PC-9 (cell line): ENCODE measurements at regions not wholly inside any gene's neighbourhood (a gene's known extent, or its start where the extent isn't known, plus 50 kb on each side); places are given as distances from the start of the nearest gene placed in this dataset.

Experiments
- BruUV-seq: library from RNA; stranded (reverse); fragments of 400-500 nt; replicated peaks from 2 replicates; lab custom pipeline; 2021; lab: Mats Ljungman, UMichigan
- CTCF ChIA-PET: fragments of 300-600 bp; sonication (Branson Sonifier 250); formaldehyde crosslinking; loops from one replicate; lab custom pipeline; 2022; ENCODE audit warnings: antibody characterized with exemption; lab: Charles Lee
- POLR2A ChIA-PET: fragments of 300-600 bp; sonication (Branson Sonifier 250); formaldehyde crosslinking; loops from one replicate; lab custom pipeline; 2022; ENCODE audit warnings: antibody characterized with exemption; ENCODE audit not compliant: unreplicated experiment; lab: Charles Lee
- DNase-seq, 2 experiments: peaks; one replicate each; pipeline versions ENCODE4 v3.0.0 to v3.0.0-alpha.2; 2015 to 2022; ENCODE audit warnings: mixed read lengths in 1 of 2
- H2AFZ ChIP-seq: fragments of 200-600 bp; sonication (generic); 2 replicates; pipeline ENCODE4 v1.8.1; 2017; ENCODE audit warnings: antibody characterized with exemption
- H3F3A ChIP-seq: fragments of 200-600 bp; sonication (generic); 2 replicates; pipeline ENCODE4 v1.8.1; 2017; ENCODE audit warnings: antibody characterized with exemption, mild to moderate bottlenecking, low read depth; ENCODE audit not compliant: insufficient read depth
- H3K27ac ChIP-seq: fragments of 200-600 bp; sonication (generic); 2 replicates; pipeline ENCODE4 v1.6.1; 2016; ENCODE audit warnings: mixed run types
- H3K27me3 ChIP-seq: fragments of 200-600 bp; sonication (generic); 2 replicates; pipeline ENCODE4 v1.6.1; 2016; ENCODE audit warnings: low read depth, mixed run types; ENCODE audit not compliant: insufficient read depth
- H3K36me3 ChIP-seq: fragments of 200-600 bp; sonication (generic); 2 replicates; pipeline ENCODE4 v1.6.1; 2016; ENCODE audit warnings: low read depth, mixed run types
- H3K4me1 ChIP-seq: fragments of 200-600 bp; sonication (generic); replicated peaks from 2 replicates; pipeline ENCODE4 v1.6.1; 2016; ENCODE audit warnings: mixed run types; ENCODE audit not compliant: insufficient read depth
- H3K4me2 ChIP-seq: fragments of 200-600 bp; sonication (generic); 2 replicates; pipeline ENCODE4 v1.6.1; 2017; ENCODE audit warnings: mixed run types
- H3K4me3 ChIP-seq: fragments of 200-600 bp; sonication (generic); 2 replicates; pipeline ENCODE4 v1.6.1; 2016; ENCODE audit warnings: mixed run types
- H3K79me2 ChIP-seq: fragments of 200-600 bp; sonication (generic); 2 replicates; pipeline ENCODE4 v1.6.1; 2017; ENCODE audit warnings: low read depth, mixed run types
- H3K9me2 ChIP-seq: fragments of 200-600 bp; sonication (generic); 2 replicates; pipeline ENCODE4 v1.8.1; 2017; ENCODE audit warnings: mild to moderate bottlenecking; ENCODE audit not compliant: insufficient read depth
- H3K9me3 ChIP-seq: fragments of 200-600 bp; sonication (generic); 2 replicates; pipeline ENCODE4 v1.8.1; 2016; ENCODE audit warnings: low read depth; ENCODE audit not compliant: insufficient read depth
- H4K20me1 ChIP-seq: fragments of 200-600 bp; sonication (generic); 2 replicates; pipeline ENCODE4 v1.8.1; 2017; ENCODE audit not compliant: insufficient read depth
- EZH2 ChIP-seq: fragments of 200-600 bp; sonication (generic); IDR thresholded peaks from 2 replicates; pipeline ENCODE4 v1.8.0; 2017; ENCODE audit warnings: antibody characterized with exemption, low read depth
- intact Hi-C: fragments of 100-400 bp; cut with micrococcal nuclease; formaldehyde crosslinking; loops from one replicate; pipeline ENCODE4 v1.10.0; 2022; ENCODE audit not compliant: unreplicated experiment
- TF ChIP-seq, protein P1 (sequence below): fragments of 200-600 bp; sonication (generic); conservative IDR thresholded peaks from 2 replicates; pipeline ENCODE4 v1.6.1; 2017; ENCODE audit warnings: mixed run types, antibody characterized with exemption, mild to moderate bottlenecking, moderate library complexity

DNA sequence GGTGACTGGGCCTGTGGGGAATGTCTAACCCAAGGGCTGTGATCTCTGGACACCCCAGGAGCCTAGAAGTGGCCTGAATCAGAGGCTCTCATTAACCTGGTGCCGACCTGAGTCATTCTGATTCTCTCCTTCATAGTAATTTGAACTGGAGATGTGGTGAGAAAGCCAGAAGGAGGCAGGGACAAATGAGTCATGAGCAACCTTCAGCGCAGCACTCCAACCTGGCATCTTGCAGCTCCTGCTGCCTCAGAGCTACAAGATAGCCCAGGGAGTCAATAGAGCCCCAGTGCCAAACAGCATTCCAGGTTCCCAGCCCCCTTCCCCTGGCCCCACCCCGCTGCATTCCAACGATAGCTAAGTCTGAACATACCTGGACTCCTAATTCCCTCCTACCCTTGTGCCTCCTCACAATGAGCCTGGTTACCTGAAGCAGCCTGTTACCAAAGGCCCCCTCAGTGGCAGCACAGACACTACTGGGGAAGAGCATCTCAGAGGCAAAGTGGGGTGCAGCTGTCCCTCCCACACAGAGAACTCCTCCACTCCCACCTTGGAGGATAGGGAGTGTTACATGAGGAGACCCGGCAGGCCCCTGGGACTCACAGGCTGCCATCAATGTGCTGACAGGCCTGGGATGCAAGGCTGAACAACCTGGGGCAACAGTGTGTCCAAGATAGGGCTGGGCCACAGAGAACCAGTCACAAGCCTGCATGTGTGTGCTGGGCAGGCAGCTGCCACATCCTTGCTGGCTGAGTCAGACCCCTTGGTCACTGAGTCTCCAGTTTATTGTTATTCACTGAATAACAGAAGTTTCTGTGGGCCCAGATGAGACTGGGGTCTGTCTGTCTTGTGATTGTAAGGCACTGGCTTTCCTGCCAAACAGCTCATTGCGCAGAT is 76.8 kb upstream of the LEP start:
- peak; percentile 96 to 98 for DNase-seq
- no TSS peak for BruUV-seq
- peaks cover 36% of the 10 kb centered on the region for H3K4me1 ChIP-seq
- no peak overlapping the region; the same call in 1 of the 2 replicates for H3K4me3 ChIP-seq
- ChIA-PET CTCF (interaction anchor here (0.6 to 1.3 kb wide), 4 partner anchors 18 to 97 kb away, joined by 3 to 7 read pairs (median 6); no protein-coding TSS in a partner anchor), POLR2A (interaction anchor here (0.5 to 0.8 kb wide), 4 partner anchors 251 to 914 kb away, joined by 3 to 10 read pairs (median 4); partner anchors contain the start of gene HILPDA)
- intact Hi-C loops: loop anchor here (1.0 to 5.0 kb wide), 3 partner anchors 12 to 142 kb away; no protein-coding TSS in a partner anchor
- no peaks in the 10 kb centered on the region for H3K79me2 ChIP-seq
- peaks cover 32% of the 10 kb centered on the region for H3F3A ChIP-seq
- H2AFZ ChIP-seq: peak overlapping the region; percentile 36; the same call in 1 of the 2 replicates
- H3K27ac ChIP-seq: peak overlapping the region; percentile 100
- no peaks in the 10 kb centered on the region for H4K20me1 ChIP-seq
- H3K27me3 ChIP-seq: peaks cover 26% of the 10 kb centered on the region; the same call in 1 of the 2 replicates
- TF ChIP-seq, protein P1, sequence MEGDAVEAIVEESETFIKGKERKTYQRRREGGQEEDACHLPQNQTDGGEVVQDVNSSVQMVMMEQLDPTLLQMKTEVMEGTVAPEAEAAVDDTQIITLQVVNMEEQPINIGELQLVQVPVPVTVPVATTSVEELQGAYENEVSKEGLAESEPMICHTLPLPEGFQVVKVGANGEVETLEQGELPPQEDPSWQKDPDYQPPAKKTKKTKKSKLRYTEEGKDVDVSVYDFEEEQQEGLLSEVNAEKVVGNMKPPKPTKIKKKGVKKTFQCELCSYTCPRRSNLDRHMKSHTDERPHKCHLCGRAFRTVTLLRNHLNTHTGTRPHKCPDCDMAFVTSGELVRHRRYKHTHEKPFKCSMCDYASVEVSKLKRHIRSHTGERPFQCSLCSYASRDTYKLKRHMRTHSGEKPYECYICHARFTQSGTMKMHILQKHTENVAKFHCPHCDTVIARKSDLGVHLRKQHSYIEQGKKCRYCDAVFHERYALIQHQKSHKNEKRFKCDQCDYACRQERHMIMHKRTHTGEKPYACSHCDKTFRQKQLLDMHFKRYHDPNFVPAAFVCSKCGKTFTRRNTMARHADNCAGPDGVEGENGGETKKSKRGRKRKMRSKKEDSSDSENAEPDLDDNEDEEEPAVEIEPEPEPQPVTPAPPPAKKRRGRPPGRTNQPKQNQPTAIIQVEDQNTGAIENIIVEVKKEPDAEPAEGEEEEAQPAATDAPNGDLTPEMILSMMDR: no peak
- no peak for TF ChIP-seq EZH2
- no peaks in the 10 kb centered on the region for H3K9me2 ChIP-seq
- H3K9me3 ChIP-seq: no peaks in the 10 kb centered on the region
- H3K4me2 ChIP-seq: peak overlapping the region; percentile 80
- no peaks in the 10 kb centered on the region for H3K36me3 ChIP-seq

DNA sequence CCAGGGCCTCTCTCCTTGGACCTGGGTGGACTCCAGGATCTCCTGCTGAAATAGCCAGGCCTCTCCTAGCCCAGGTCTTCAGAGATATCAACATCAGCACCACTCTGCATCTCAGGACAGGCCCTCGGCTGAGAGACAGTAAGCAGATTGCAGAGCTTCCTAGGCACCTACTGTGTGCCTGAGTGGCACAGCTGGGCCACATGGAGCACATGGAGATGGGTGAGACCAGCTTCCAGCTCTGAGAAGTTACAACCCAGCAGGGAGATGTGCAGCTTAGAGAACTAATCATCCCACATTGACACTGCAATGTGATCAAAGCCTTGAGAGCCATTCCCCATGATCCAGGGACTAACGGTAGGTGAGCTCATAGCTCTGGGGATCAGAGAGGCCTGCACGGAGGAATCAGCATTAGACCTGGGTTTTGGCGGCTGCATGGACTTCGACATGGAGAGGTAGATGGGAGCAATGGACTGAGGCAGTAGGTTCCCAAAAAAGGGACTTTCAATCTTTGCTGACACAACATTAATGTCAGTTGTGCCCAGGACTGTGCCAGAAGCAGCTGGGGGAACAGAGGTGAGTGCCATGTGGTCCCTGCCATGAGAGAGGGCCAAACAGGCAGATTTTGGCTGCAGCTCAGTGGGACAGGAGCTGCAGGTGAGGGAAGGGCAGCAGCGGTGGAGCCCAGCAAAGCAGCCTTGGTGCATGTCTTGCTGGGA is 76.0 kb upstream of the LEP start:
- ChIA-PET CTCF (interaction anchor here (0.5 to 1.3 kb wide), 4 partner anchors 19 to 96 kb away, joined by 3 to 8 read pairs (median 6); no protein-coding TSS in a partner anchor), POLR2A (no interaction called here)
- H3K27me3 ChIP-seq: peaks cover 26% of the 10 kb centered on the region; the same call in 1 of the 2 replicates
- H3K4me1 ChIP-seq: peaks cover 36% of the 10 kb centered on the region
- intact Hi-C loops: loop anchor here (1.0 to 5.0 kb wide), 3 partner anchors 11 to 143 kb away; no protein-coding TSS in a partner anchor
- H3F3A ChIP-seq: peaks cover 32% of the 10 kb centered on the region
- H4K20me1 ChIP-seq: no peaks in the 10 kb centered on the region
- TF ChIP-seq EZH2: no peak
- TF ChIP-seq, protein P1: no peak
- no peaks in the 10 kb centered on the region for H3K9me2 ChIP-seq
- BruUV-seq: TSS peak; percentile 38
- peak overlapping the region; percentile 80 for H3K4me2 ChIP-seq
- DNase-seq: no peak
- no peaks in the 10 kb centered on the region for H3K9me3 ChIP-seq
- H3K79me2 ChIP-seq: no peaks in the 10 kb centered on the region
- H3K4me3 ChIP-seq: no peak overlapping the region; the same call in 1 of the 2 replicates
- H3K36me3 ChIP-seq: no peaks in the 10 kb centered on the region
- H2AFZ ChIP-seq: no peak overlapping the region
- peak overlapping the region; percentile 100 for H3K27ac ChIP-seq

DNA sequence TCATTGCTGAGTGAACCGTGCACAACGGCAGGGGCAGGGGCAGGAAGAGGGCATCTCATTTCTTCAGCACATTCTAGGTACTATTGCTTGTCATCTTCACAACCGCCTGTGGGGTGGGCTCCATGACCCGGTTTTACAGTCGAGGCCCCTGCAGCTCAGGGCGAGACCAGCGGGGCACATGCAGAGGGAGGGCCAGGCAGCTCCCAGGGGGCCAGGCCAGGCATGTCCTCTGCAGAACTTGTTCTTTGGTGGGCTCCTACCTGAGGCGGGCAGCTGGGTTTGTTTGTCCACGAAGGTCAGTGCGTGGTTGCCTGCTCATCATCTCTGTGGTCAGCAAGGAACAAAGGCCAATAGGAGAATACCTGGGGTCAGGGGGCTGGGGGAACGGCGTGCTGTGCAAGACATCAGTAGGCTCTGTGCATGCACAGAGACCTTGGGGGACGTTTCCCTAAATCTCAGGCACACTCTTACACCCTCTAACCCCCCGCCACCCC is 75.1 kb upstream of the LEP start:
- BruUV-seq: no TSS peak
- intact Hi-C loops: loop anchor here (2.0 kb wide), 1 partner anchor 43 kb away; no protein-coding TSS in a partner anchor
- no peak for DNase-seq
- H3K9me3 ChIP-seq: no peaks in the 10 kb centered on the region
- H2AFZ ChIP-seq: peak overlapping the region; percentile 90; the same call in 1 of the 2 replicates
- peaks cover 36% of the 10 kb centered on the region for H3K4me1 ChIP-seq
- no peaks in the 10 kb centered on the region for H3K9me2 ChIP-seq
- POLR2A ChIA-PET: no interaction called here
- H3K36me3 ChIP-seq: no peaks in the 10 kb centered on the region
- no peaks in the 10 kb centered on the region for H3K79me2 ChIP-seq
- peak overlapping the region; percentile 99 for H3K4me2 ChIP-seq
- no peak overlapping the region for H3K27ac ChIP-seq
- no peaks in the 10 kb centered on the region for H4K20me1 ChIP-seq
- H3F3A ChIP-seq: peaks cover 32% of the 10 kb centered on the region
- peaks cover 28% of the 10 kb centered on the region; the same call in 1 of the 2 replicates for H3K27me3 ChIP-seq
- CTCF ChIA-PET: interaction anchor here (0.5 kb wide), 1 partner anchor 62 kb away, joined by 8 read pairs; no protein-coding TSS in a partner anchor
- no peak overlapping the region for H3K4me3 ChIP-seq
- no peak for TF ChIP-seq EZH2
- TF ChIP-seq, protein P1: no peak
